SW480 (cell line): ENCODE measurements at regions not wholly inside any gene's neighbourhood (a gene's known extent, or its start where the extent isn't known, plus 50 kb on each side); places are given as distances from the start of the nearest gene placed in this dataset.

Experiments
- DNase-seq: peaks from one replicate; pipeline ENCODE4 v3.0.0-alpha.2; 2016; ENCODE audit warnings: low spot score

GRCh38 chr1:221633841-221634409 is 108.0 kb downstream of the DUSP10 start:
- no peak for DNase-seq

GRCh38 chr1:221634606-221635005 is 107.3 kb downstream of the DUSP10 start:
- DNase-seq = no peak

- DNase-seq = no peak
Measured at GRCh38 chr1:221635305-221635704, 106.6 kb downstream of the DUSP10 start.

DNA sequence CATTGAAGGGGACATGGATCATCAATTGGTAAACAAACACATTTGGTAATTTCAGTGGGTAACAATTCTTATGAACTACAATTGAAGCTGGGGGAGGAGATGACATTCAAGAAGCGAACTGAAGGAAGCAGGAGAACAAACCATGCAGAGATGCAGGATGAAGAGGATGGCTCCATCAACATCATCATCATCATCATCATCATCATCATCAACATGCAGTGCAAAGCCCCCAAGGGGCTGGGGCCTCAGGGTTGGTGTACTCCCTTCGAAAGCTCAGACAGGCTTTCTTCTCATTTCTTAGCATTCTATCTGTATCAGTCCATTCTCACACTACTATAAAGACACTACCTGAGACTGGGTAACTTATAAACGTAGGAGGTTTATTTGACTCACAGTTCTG is 105.8 kb downstream of the DUSP10 start:
- no peak for DNase-seq

GRCh38 chr1:221636967-221637366 is 104.9 kb downstream of the DUSP10 start:
- DNase-seq = no peak

DNA sequence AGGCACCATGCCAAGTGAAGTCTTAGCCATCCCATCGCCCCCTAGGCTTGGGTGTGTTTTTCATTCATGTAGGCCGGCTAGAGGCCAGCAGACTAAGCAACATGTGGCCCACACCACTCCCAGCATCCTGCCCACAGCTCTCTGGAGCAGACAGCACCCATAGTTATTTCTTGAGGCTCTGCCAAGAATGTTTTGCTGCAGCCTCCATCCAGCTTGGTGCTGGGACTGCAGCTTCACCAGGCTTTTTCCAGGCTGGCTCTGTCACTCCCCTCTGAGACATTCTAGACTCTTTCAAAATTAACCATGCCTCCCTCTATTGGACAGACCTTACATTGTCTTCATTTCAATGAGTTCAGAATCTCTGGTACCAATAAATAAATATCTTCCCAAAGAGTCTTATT is 104.2 kb downstream of the DUSP10 start:
- no peak for DNase-seq

- no peak for DNase-seq
Measured at GRCh38 chr1:221638595-221638994, 103.3 kb downstream of the DUSP10 start.

DNA sequence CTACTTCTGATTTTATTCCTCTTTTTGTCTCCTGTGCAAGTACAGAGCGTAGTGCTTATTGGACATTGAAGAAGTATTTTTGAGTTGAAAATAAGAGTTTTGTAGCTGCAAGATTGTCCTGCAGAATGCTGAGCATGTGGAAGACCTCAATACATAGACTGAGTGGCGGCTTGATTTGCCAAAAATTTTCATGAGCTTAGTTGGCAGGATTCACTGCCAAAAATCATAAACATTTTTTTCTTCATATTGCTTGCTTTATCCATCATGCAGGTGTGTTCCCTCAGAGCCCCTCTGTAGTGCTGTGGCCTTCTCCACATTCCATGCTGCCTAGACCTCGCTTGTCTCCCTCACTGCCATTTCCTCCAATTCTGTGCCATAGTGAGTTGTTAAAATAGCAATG is 100.1 kb downstream of the DUSP10 start:
- DNase-seq = no peak

DNA sequence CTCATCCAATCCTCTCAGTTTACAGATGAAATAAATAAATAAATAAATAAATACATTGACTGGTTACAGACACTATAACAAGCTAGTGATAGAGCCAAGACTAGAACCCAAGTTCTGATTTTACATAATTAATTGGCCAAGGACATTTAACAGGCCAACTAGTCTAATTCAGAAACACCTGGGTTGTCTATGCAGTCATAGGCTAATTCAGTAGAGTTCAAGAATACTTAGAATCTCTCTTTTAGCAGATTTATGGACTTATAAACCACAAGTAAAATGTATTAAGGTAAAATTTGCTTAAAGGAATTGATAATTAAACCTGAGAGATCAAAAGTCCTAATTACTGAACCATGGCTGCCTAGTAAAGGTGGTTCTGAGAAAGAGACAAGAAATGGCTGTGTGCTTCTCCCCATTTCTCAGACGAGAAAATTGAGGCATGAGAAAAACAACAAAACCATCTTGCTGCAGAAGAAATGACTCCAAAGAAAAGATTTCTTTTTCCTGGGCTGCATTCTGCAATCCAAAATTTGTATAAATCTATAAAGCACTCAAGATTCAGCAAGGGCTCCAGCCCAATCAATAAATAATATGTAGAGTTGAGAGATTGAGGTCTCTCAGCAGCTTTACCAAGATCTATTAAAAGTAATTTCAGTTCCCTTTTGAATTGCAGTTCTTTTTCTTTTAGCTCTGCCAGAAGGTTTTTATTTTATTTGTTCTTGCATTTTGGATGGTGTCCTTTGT is 98.3 kb downstream of the DUSP10 start:
- no peak for DNase-seq

- no peak for DNase-seq
Measured at GRCh38 chr1:221644145-221644448, 97.8 kb downstream of the DUSP10 start.

GRCh38 chr1:221644663-221645258 is 97.1 kb downstream of the DUSP10 start:
- no peak for DNase-seq

- no peak for DNase-seq
Measured at GRCh38 chr1:221648201-221648600, 93.7 kb downstream of the DUSP10 start.
